ENCODE measurements at regions not wholly inside any gene's neighbourhood (a gene's known extent, or its start where the extent isn't known, plus 50 kb on each side); places are given as distances from the start of the nearest gene placed in this dataset.

DNA sequence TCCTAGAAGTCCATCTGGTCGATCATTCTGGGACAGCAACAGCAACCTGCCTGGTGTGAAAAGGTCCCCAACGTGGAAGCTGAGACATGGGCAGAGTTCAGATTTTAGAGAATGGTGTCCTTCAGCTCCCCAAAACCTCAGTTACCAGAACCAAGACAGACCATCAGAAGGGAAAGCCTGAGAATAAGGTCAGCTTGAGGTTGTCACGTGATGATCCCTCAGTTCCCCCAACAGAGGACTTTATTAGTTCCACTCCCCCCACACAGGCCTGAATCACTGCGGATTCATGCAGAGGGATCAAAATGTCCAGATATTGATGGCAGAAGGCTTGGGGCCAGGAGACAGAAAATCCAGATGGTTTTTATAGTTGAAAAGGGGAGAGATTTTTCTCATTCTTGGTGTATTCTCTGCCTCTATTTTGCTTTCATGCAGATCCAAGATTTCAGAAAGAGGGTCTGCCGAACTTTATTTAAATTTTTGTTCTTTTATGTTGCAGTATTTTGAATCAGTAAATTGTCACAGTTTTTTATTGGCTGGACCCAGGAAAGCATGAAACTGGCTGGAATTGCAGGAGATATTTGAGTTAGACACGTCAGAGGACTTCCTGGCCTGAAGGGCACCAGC is 139.0 kb upstream of the NTM start:
- ChIA-PET CTCF (no interaction called here), POLR2A (no interaction called here)
- Histone ChIP-seq H3K9me3 (ENCODE audit: control insufficient read depth, insufficient read depth, low read depth, low read length) (no peaks in the 10 kb centered on the region), H3K27ac (ENCODE audit: extremely low read depth, low read depth, low read length) (no peak overlapping the region), H3K4me1 (ENCODE audit: control insufficient read depth, insufficient read depth, low read length) (no peaks in the 10 kb centered on the region), H3K4me3 (ENCODE audit: low read depth, low read length) (no peak overlapping the region), H3K36me3 (ENCODE audit: control insufficient read depth in 2 of 2, insufficient read depth in 1 of 2, low read length in 2 of 2) (no peaks in the 10 kb centered on the region)
- no peak for TF ChIP-seq GLI2 (tag by site-specific recombination; IDR thresholded peaks at IDR 0.05; ENCODE audit: borderline replicate concordance, low read depth)
- TF ChIP-seq ZNF366 (tag by site-specific recombination; conservative IDR thresholded peaks at IDR 0.05) = no peak
- no peak for TF ChIP-seq ZNF626 (tag by site-specific recombination; IDR thresholded peaks at IDR 0.05)
- no peak for TF ChIP-seq YY2 (tag by site-specific recombination; IDR thresholded peaks at IDR 0.05)
- TF ChIP-seq, protein P1, sequence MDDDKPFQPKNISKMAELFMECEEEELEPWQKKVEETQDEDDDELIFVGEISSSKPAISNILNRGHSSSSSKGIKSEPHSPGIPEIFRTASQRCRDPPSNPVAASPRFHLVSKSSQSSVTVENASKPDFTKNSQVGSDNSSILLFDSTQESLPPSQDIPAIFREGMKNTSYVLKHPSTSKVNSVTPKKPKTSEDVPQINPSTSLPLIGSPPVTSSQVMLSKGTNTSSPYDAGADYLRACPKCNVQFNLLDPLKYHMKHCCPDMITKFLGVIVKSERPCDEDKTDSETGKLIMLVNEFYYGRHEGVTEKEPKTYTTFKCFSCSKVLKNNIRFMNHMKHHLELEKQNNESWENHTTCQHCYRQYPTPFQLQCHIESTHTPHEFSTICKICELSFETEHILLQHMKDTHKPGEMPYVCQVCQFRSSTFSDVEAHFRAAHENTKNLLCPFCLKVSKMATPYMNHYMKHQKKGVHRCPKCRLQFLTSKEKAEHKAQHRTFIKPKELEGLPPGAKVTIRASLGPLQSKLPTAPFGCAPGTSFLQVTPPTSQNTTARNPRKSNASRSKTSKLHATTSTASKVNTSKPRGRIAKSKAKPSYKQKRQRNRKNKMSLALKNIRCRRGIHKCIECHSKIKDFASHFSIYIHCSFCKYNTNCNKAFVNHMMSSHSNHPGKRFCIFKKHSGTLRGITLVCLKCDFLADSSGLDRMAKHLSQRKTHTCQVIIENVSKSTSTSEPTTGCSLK (tag by site-specific recombination; IDR thresholded peaks at IDR 0.05) = no peak
- TF ChIP-seq, protein P2, sequence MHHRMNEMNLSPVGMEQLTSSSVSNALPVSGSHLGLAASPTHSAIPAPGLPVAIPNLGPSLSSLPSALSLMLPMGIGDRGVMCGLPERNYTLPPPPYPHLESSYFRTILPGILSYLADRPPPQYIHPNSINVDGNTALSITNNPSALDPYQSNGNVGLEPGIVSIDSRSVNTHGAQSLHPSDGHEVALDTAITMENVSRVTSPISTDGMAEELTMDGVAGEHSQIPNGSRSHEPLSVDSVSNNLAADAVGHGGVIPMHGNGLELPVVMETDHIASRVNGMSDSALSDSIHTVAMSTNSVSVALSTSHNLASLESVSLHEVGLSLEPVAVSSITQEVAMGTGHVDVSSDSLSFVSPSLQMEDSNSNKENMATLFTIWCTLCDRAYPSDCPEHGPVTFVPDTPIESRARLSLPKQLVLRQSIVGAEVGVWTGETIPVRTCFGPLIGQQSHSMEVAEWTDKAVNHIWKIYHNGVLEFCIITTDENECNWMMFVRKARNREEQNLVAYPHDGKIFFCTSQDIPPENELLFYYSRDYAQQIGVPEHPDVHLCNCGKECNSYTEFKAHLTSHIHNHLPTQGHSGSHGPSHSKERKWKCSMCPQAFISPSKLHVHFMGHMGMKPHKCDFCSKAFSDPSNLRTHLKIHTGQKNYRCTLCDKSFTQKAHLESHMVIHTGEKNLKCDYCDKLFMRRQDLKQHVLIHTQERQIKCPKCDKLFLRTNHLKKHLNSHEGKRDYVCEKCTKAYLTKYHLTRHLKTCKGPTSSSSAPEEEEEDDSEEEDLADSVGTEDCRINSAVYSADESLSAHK (tag by site-specific recombination; IDR thresholded peaks at IDR 0.05) = no peak

DNA sequence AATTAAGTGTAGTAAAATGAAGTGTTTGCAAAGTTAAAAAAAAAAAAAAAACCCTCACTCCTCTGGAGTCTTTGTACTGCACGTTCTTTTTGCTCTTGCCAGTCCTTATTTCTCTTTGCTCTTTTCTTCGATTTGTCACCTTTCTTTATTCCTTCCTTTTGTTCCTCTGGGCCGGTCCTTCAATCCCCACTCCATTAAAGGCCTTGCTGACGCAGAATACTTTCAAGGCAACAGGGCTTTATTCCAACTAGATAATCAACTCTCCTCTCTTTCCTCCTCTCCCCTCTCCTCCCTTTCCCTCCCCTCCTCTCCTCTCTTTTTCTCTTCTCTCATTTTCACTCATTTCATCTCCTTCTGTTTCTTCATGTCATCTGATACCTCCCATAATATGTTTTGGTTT is 138.2 kb upstream of the NTM start:
- TF ChIP-seq, protein P3, sequence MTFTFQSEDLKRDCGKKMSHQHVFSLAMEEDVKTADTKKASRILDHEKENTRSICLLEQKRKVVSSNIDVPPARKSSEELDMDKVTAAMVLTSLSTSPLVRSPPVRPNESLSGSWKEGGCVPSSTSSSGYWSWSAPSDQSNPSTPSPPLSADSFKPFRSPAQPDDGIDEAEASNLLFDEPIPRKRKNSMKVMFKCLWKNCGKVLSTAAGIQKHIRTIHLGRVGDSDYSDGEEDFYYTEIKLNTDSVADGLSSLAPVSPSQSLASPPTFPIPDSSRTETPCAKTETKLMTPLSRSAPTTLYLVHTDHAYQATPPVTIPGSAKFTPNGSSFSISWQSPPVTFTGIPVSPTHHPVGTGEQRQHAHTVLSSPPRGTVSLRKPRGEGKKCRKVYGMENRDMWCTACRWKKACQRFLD (tag by site-specific recombination; IDR thresholded peaks at IDR 0.05) = no peak
- TF ChIP-seq ZNF530 (tag by site-specific recombination; IDR thresholded peaks at IDR 0.05; ENCODE audit: low read depth) = no peak
- H3K27ac ChIP-seq (ENCODE audit: extremely low read depth, low read depth, low read length) = no peak overlapping the region
- H3K9me3 ChIP-seq (ENCODE audit: control insufficient read depth, insufficient read depth, low read depth, low read length) = no peaks in the 10 kb centered on the region
- H3K4me1 ChIP-seq (ENCODE audit: control insufficient read depth, insufficient read depth, low read length) = no peaks in the 10 kb centered on the region
- POLR2A ChIA-PET = no interaction called here
- no peak overlapping the region for H3K4me3 ChIP-seq (ENCODE audit: low read depth, low read length)
- H3K36me3 ChIP-seq (ENCODE audit: control insufficient read depth in 2 of 2, insufficient read depth in 1 of 2, low read length in 2 of 2) = no peaks in the 10 kb centered on the region
- CTCF ChIA-PET = no interaction called here

DNA sequence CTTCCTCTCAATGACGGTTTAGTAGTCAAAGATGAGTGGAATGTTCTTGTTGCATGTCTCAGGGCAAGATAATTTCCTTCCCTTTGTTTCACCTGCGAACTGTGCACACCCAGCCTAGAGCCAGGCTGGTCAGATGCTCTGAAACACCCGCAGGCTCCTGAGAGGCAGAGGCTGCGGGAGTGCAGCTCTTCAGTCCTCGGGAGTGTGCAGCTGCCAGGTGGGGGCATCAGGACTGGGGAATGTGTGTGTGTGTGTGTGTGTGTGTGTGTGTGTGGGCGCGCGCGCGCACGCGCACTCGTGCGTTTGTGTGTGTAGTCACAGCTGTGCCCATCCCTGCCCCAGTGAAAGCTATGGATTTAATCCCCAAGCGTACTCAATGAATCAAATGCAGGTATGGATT is 136.2 kb upstream of the NTM start:
- no peaks in the 10 kb centered on the region for H3K9me3 ChIP-seq (ENCODE audit: control insufficient read depth, insufficient read depth, low read depth, low read length)
- no peaks in the 10 kb centered on the region for H3K4me1 ChIP-seq (ENCODE audit: control insufficient read depth, insufficient read depth, low read length)
- H3K27ac ChIP-seq (ENCODE audit: extremely low read depth, low read depth, low read length) = no peak overlapping the region
- CTCF ChIA-PET = no interaction called here
- TF ChIP-seq ZNF48 (tag by site-specific recombination; IDR thresholded peaks at IDR 0.05) = no peak
- no peak for TF ChIP-seq ZNF664 (tag by site-specific recombination; IDR thresholded peaks at IDR 0.05)
- TF ChIP-seq ZNF501 (tag by site-specific recombination; IDR thresholded peaks at IDR 0.05) = no peak
- TF ChIP-seq ZNF670 (tag by site-specific recombination; IDR thresholded peaks at IDR 0.05; ENCODE audit: low read depth) = no peak
- TF ChIP-seq, protein P4, sequence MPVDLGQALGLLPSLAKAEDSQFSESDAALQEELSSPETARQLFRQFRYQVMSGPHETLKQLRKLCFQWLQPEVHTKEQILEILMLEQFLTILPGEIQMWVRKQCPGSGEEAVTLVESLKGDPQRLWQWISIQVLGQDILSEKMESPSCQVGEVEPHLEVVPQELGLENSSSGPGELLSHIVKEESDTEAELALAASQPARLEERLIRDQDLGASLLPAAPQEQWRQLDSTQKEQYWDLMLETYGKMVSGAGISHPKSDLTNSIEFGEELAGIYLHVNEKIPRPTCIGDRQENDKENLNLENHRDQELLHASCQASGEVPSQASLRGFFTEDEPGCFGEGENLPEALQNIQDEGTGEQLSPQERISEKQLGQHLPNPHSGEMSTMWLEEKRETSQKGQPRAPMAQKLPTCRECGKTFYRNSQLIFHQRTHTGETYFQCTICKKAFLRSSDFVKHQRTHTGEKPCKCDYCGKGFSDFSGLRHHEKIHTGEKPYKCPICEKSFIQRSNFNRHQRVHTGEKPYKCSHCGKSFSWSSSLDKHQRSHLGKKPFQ (tag by site-specific recombination; IDR thresholded peaks at IDR 0.05) = no peak
- no peak for TF ChIP-seq ZNF16 (tag by site-specific recombination; IDR thresholded peaks at IDR 0.05; ENCODE audit: low read depth)
- no peak for TF ChIP-seq ZNF394 (tag by site-specific recombination; IDR thresholded peaks at IDR 0.05; ENCODE audit: borderline replicate concordance)
- no peak for TF ChIP-seq ZNF223 (tag by site-specific recombination; IDR thresholded peaks at IDR 0.05)
- TF ChIP-seq BCL11B (tag by site-specific recombination; IDR thresholded peaks at IDR 0.05; ENCODE audit: low read depth) = no peak
- H3K36me3 ChIP-seq (ENCODE audit: control insufficient read depth in 2 of 2, insufficient read depth in 1 of 2, low read length in 2 of 2) = no peaks in the 10 kb centered on the region
- H3K4me3 ChIP-seq (ENCODE audit: low read depth, low read length) = no peak overlapping the region
- POLR2A ChIA-PET = no interaction called here

All from HEK293 (cell line).